Uterus (tissue), 2 donors: ENCODE measurements at regions not wholly inside any gene's neighbourhood (a gene's known extent, or its start where the extent isn't known, plus 50 kb on each side); places are given as distances from the start of the nearest gene placed in this dataset.

Experiments
- POLR2A ChIP-seq, 2 donors: fragments of 450-650 bp; IDR thresholded peaks; one replicate each; pipeline ENCODE4 v1.6.1; 2016; ENCODE audit warnings: antibody characterized with exemption in 2 of 2, mild to moderate bottlenecking in 1 of 2, moderate library complexity in 1 of 2
- TF ChIP-seq, protein P1 (sequence below), 4 experiments: fragments of 200-600 bp in 2 of 4; fragments of 450-650 bp in 2 of 4; sonication (generic) in 2 of 4; IDR thresholded peaks; one replicate each; pipeline ENCODE4 v1.5.1; 2016 to 2019; ENCODE audit warnings: antibody characterized with exemption in 4 of 4, mild to moderate bottlenecking in 2 of 4, moderate library complexity in 1 of 4

DNA sequence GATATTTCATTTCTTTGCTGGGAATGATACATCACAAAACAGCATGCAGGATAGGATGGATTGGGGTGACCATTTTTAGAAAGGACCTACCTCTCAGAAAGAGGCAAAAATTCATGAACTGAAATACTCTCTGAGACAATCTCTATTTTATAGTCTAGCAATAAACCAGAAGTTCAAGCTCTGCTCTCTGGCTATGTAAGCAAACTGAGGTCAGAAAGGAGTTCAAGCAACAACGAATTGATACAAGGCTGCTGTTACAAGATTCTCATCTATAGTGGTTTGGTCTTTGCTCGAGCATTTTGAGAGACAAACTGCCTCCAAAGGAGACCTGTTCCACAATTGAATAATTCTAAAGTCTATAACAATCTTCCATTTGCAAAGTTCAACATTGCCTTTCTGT lies 84.7 kb upstream of the GOLGA8J start:
- TF ChIP-seq POLR2A (IDR thresholded peaks at IDR 0.05): no peak
- TF ChIP-seq, protein P1, sequence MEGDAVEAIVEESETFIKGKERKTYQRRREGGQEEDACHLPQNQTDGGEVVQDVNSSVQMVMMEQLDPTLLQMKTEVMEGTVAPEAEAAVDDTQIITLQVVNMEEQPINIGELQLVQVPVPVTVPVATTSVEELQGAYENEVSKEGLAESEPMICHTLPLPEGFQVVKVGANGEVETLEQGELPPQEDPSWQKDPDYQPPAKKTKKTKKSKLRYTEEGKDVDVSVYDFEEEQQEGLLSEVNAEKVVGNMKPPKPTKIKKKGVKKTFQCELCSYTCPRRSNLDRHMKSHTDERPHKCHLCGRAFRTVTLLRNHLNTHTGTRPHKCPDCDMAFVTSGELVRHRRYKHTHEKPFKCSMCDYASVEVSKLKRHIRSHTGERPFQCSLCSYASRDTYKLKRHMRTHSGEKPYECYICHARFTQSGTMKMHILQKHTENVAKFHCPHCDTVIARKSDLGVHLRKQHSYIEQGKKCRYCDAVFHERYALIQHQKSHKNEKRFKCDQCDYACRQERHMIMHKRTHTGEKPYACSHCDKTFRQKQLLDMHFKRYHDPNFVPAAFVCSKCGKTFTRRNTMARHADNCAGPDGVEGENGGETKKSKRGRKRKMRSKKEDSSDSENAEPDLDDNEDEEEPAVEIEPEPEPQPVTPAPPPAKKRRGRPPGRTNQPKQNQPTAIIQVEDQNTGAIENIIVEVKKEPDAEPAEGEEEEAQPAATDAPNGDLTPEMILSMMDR (IDR thresholded peaks at IDR 0.05): no peak
